Tibial nerve (tissue), 4 donors: ENCODE measurements at regions not wholly inside any gene's neighbourhood (a gene's known extent, or its start where the extent isn't known, plus 50 kb on each side); places are given as distances from the start of the nearest gene placed in this dataset.

ENCODE experiments used
- DNase-seq, 2 donors: peaks; one replicate each; pipeline ENCODE4 v3.0.0-alpha.2; 2019; ENCODE audit warnings: low spot score in 2 of 2
- H3K27ac ChIP-seq, 4 donors: fragments of 200-600 bp; sonication (generic) in 3 of 4; one replicate each; pipeline ENCODE4 v1.5.1; 2017 to 2019; ENCODE audit warnings: mild to moderate bottlenecking in 1 of 4
- H3K27me3 ChIP-seq, 2 donors: fragments of 200-600 bp; sonication (generic) in 1 of 2; one replicate each; pipeline versions ENCODE4 v1.5.1 to v1.6.0; 2017 to 2019
- H3K36me3 ChIP-seq, 3 donors: fragments of 200-600 bp; sonication (generic); one replicate each; pipeline ENCODE4 v1.5.1; 2018 to 2019
- H3K4me1 ChIP-seq, 4 donors: fragments of 200-600 bp; sonication (generic) in 3 of 4; one replicate each; pipeline ENCODE4 v1.5.1; 2017 to 2019
- H3K4me3 ChIP-seq, 4 donors: fragments of 200-600 bp; sonication (generic) in 3 of 4; one replicate each; pipeline ENCODE4 v1.5.1; 2017 to 2019; ENCODE audit warnings: mild to moderate bottlenecking in 1 of 4, moderate library complexity in 1 of 4
- H3K9me3 ChIP-seq, 4 donors: fragments of 200-600 bp; sonication (generic) in 3 of 4; one replicate each; pipeline ENCODE4 v1.5.1; 2017 to 2019
- EP300 ChIP-seq, 2 donors: sonication (generic); formaldehyde crosslinking; IDR thresholded peaks; one replicate each; pipeline ENCODE4 v1.6.1; 2017; ENCODE audit warnings: antibody characterized with exemption in 2 of 2, mild to moderate bottlenecking in 1 of 2
- POLR2A ChIP-seq, 2 donors: fragments of 450-650 bp; IDR thresholded peaks; one replicate each; pipeline ENCODE4 v1.6.1; 2017; ENCODE audit warnings: antibody characterized with exemption in 2 of 2, mild to moderate bottlenecking in 2 of 2, moderate library complexity in 2 of 2
- WGBS, 2 donors: methylation state at CpG; one replicate each; pipeline ENCODE4 v1.1.5; 2018; 5-methylcytosine and 5-hydroxymethylcytosine counted together
- TF ChIP-seq, protein P1 (sequence below), 5 experiments: fragments of 200-600 bp in 3 of 5; fragments of 450-650 bp in 2 of 5; sonication (generic) in 3 of 5; IDR thresholded peaks; one replicate each; pipeline ENCODE4 v1.5.1; 2016 to 2019; ENCODE audit warnings: antibody characterized with exemption in 5 of 5, mild to moderate bottlenecking in 3 of 5, moderate library complexity in 2 of 5

DNA sequence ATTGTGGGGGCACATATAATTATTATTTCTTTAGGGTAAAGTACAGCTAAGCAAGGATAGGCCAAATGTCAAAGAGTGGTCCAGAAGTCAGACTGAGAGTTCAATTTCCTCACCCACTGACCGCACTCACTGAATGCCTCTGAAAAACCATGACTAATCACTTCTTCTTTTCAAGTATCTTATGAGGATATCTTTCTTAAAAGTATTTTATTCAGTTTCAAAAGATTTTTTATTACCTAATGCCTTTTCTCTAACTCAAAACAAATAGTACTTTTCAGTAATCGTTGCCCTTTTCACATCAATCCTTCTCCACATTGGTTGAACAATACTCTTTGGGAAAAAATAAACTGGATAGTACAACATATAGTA, 61.7 kb upstream of the CAMK2D start:
- peaks cover 0 to 11% (median 4%) of the 10 kb centered on the region in 4 donors for H3K4me1 ChIP-seq
- WGBS, 2 donors, result 32 to 38% methylated on average over 2 of the region's 2 CpGs
- H3K27me3 ChIP-seq, result no peaks in the 10 kb centered on the region
- no peak for DNase-seq
- H3K36me3 ChIP-seq, result no peaks in the 10 kb centered on the region
- TF ChIP-seq POLR2A (IDR thresholded peaks at IDR 0.05) (no peak), EP300 (IDR thresholded peaks at IDR 0.05) (no peak)
- TF ChIP-seq, protein P1, sequence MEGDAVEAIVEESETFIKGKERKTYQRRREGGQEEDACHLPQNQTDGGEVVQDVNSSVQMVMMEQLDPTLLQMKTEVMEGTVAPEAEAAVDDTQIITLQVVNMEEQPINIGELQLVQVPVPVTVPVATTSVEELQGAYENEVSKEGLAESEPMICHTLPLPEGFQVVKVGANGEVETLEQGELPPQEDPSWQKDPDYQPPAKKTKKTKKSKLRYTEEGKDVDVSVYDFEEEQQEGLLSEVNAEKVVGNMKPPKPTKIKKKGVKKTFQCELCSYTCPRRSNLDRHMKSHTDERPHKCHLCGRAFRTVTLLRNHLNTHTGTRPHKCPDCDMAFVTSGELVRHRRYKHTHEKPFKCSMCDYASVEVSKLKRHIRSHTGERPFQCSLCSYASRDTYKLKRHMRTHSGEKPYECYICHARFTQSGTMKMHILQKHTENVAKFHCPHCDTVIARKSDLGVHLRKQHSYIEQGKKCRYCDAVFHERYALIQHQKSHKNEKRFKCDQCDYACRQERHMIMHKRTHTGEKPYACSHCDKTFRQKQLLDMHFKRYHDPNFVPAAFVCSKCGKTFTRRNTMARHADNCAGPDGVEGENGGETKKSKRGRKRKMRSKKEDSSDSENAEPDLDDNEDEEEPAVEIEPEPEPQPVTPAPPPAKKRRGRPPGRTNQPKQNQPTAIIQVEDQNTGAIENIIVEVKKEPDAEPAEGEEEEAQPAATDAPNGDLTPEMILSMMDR (IDR thresholded peaks at IDR 0.05), result no peak
- no peak overlapping the region for H3K4me3 ChIP-seq
- H3K9me3 ChIP-seq, result no peaks in the 10 kb centered on the region
- H3K27ac ChIP-seq, result no peak overlapping the region

DNA sequence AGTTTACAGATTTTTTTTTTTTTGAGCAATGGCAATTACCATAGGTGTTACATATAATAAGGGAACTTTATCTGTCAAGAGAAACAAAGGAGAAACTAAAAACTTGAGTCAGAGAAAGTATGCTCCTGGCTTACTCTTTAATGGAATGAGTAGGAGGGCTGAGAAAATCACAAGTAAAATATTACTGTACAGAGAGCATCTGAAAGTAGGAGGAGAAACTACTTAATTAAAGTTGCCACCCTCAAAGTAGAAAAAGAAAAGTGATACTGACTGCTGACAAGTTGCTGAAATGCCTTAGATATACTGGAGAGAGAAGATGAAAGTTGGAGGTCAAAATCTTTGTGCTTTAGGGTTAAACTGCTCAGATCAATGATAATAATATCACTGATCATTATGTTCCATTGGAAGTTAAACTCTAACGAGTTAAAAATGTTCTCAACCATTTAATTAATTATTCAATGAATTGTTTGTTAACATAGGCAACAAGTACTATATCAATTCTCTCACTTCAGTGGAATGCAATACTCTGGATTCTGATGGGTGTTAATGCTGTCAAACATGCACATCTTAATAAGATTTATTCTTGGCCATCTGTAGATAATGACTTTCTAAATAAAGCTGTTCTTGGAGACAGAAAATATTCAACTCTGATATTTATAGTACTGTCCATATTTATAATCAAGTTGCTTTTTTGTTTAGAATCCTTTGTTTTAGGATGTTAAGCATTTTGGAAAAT, 61.2 kb upstream of the CAMK2D start:
- H3K9me3 ChIP-seq, result no peaks in the 10 kb centered on the region
- H3K27me3 ChIP-seq, result no peaks in the 10 kb centered on the region
- TF ChIP-seq, protein P1 (IDR thresholded peaks at IDR 0.05), result no peak
- TF ChIP-seq POLR2A (IDR thresholded peaks at IDR 0.05) (no peak), EP300 (IDR thresholded peaks at IDR 0.05) (no peak)
- 38 to 40% methylated on average over 1 of the region's 1 CpG for WGBS, 2 donors
- no peaks in the 10 kb centered on the region for H3K36me3 ChIP-seq
- no peak overlapping the region for H3K27ac ChIP-seq
- H3K4me1 ChIP-seq, result peaks cover 0 to 11% (median 4%) of the 10 kb centered on the region in 4 donors
- DNase-seq, result no peak
- no peak overlapping the region for H3K4me3 ChIP-seq

DNA sequence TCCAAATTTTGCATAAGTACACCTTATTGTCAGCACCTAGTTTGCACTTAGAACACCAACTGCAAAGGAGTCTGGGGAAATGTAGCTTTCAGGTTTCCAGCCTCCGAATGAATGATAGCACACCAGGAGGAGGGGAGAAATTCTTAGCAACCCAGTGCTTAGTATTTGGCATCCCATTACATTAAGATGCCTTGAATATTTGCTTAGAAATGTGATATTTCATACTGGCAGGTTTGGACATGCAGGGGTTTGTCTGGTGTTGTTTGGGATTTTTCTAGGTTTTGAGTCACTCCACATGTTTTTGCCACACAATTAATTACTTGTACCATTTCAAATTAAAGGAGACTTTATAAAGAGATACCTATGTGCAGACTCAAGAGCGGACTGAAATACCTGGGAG, 60.3 kb upstream of the CAMK2D start:
- H3K9me3 ChIP-seq, result no peaks in the 10 kb centered on the region
- no peaks in the 10 kb centered on the region for H3K36me3 ChIP-seq
- TF ChIP-seq POLR2A (IDR thresholded peaks at IDR 0.05) (no peak), EP300 (IDR thresholded peaks at IDR 0.05) (no peak)
- TF ChIP-seq, protein P1 (IDR thresholded peaks at IDR 0.05), result no peak
- 89 to 98% methylated on average over 2 of the region's 2 CpGs for WGBS, 2 donors
- H3K27ac ChIP-seq, result no peak overlapping the region
- no peaks in the 10 kb centered on the region for H3K27me3 ChIP-seq
- H3K4me1 ChIP-seq, result peaks cover 0 to 11% (median 4%) of the 10 kb centered on the region in 4 donors
- DNase-seq, result no peak
- H3K4me3 ChIP-seq, result no peak overlapping the region

DNA sequence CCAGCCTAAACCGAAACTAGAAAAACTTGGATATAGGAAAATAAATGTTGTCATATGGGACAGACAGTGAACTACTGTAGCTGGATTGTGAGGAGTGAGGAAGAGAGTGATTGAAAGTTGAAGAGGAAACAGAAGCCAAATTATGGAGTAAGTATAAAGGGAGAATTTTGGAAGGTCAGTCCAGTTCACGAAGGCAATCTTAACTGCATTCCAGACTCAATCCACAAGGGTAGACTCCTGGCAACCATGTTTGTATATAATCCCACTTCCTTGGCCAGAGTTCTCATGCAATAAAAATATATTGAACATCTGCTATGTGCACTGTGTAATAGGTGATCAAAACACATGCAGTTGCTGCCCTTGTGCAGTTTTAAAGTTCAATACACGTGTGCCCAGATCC, 58.6 kb upstream of the CAMK2D start:
- no peak for TF ChIP-seq POLR2A (IDR thresholded peaks at IDR 0.05)
- TF ChIP-seq EP300 (IDR thresholded peaks at IDR 0.05), result no peak
- TF ChIP-seq, protein P1 (IDR thresholded peaks at IDR 0.05), result no peak
- Histone ChIP-seq H3K4me1 (peaks cover 0 to 9% (median 0%) of the 10 kb centered on the region in 4 donors), H3K27me3 (no peaks in the 10 kb centered on the region), H3K4me3 (no peak overlapping the region), H3K27ac (no peak overlapping the region), H3K36me3 (no peaks in the 10 kb centered on the region), H3K9me3 (no peaks in the 10 kb centered on the region)
- DNase-seq, result no peak
- 25 to 40% methylated on average over 3 of the region's 3 CpGs for WGBS, 2 donors

DNA sequence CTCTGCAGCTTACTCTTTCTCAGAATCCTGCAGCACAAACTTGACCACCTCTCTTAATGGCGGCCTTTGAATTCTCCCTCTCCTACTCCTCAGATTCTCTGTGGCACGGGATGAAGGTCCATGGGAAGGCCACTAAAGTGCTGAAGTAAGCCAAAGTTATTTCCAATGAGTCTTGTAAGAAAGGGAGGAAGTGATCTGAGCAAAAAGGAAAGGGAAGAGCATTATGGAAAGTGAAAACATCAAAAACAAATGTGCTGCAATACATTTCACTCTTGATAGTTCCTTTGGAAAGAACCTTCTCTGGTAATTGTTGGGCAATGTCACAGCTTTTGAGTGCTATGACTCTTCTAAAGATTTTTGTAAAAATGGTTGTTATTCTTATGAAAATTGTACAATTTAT, 54.3 kb upstream of the CAMK2D start:
- WGBS, 2 donors, result 67 to 72% methylated on average over 2 of the region's 2 CpGs
- no peaks in the 10 kb centered on the region for H3K36me3 ChIP-seq
- peaks cover 0 to 11% (median 0%) of the 10 kb centered on the region in 4 donors for H3K4me1 ChIP-seq
- no peak overlapping the region for H3K4me3 ChIP-seq
- H3K27me3 ChIP-seq, result no peaks in the 10 kb centered on the region
- H3K9me3 ChIP-seq, result no peaks in the 10 kb centered on the region
- H3K27ac ChIP-seq, result no peak overlapping the region
- no peak for DNase-seq
- peak in 1 of 2 donors; percentile 66 for TF ChIP-seq EP300 (IDR thresholded peaks at IDR 0.05)
- TF ChIP-seq, protein P1 (IDR thresholded peaks at IDR 0.05), result no peak
